LNCAP (cell line): ENCODE measurements at regions not wholly inside any gene's neighbourhood (a gene's known extent, or its start where the extent isn't known, plus 50 kb on each side); places are given as distances from the start of the nearest gene placed in this dataset.

Source experiments
- TF ChIP-seq, protein P1 (sequence below): fragments of 450-650 bp; IDR thresholded peaks from 2 replicates; pipeline ENCODE4 v1.5.1; 2017; ENCODE audit warnings: mild to moderate bottlenecking

DNA sequence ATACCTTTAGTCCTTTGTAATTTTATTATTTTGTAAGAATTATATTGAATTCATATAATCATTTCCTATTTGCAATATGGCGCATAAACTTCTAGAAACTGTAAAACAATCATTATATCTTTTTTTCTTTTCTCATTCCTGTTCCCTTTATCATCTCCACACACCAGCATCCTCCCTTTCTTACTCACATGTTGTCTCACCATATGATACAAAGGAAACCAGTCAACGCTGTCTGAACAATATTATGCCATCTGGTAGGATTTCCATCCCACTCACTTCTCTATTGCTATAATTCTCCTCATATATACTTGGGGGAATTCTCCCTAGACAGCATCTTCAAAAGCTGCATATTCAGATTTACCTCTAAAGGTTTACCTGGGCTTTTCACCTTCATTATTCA, 389.8 kb downstream of the NDFIP2 start:
- TF ChIP-seq, protein P1, sequence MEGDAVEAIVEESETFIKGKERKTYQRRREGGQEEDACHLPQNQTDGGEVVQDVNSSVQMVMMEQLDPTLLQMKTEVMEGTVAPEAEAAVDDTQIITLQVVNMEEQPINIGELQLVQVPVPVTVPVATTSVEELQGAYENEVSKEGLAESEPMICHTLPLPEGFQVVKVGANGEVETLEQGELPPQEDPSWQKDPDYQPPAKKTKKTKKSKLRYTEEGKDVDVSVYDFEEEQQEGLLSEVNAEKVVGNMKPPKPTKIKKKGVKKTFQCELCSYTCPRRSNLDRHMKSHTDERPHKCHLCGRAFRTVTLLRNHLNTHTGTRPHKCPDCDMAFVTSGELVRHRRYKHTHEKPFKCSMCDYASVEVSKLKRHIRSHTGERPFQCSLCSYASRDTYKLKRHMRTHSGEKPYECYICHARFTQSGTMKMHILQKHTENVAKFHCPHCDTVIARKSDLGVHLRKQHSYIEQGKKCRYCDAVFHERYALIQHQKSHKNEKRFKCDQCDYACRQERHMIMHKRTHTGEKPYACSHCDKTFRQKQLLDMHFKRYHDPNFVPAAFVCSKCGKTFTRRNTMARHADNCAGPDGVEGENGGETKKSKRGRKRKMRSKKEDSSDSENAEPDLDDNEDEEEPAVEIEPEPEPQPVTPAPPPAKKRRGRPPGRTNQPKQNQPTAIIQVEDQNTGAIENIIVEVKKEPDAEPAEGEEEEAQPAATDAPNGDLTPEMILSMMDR = no peak

DNA sequence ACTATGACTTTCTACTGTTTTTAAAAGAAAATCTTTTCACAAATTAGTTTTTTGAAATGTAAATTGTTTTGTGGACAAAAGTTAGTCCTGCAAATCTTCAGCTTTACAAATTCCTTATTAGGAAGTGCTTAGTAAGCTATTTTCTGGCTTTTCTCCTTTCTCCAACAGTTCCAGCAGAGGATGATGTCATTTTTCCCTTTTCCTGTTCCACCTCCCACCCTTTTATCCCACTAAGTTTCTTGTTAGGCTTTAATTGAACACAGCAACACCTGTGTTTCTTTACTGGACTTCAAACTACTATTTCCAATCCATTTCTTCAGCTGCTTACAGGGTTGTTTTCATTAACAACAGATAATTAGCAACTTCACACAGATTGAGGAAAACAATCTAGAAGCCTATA, 389.2 kb downstream of the NDFIP2 start:
- TF ChIP-seq, protein P1 = no peak

DNA sequence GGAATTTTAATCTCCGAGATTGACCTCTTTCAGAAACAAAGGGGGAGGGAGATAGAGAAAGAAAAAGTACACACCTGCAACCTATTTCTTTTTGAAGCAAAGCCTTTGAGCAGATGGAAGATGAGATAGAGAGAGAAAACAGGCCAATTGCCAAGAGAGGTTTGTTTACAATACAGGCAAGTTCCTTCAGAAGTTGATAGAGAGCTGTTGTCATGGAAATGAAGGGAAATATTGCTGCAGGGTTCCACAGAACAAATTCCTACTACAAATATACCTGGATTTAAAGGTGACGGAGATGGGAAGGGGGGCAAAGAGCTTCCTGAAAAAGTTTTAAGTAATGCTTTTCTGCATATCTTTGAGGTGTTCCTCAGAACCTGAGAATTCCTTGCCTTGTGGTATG, 388.4 kb downstream of the NDFIP2 start:
- TF ChIP-seq, protein P1 = no peak

DNA sequence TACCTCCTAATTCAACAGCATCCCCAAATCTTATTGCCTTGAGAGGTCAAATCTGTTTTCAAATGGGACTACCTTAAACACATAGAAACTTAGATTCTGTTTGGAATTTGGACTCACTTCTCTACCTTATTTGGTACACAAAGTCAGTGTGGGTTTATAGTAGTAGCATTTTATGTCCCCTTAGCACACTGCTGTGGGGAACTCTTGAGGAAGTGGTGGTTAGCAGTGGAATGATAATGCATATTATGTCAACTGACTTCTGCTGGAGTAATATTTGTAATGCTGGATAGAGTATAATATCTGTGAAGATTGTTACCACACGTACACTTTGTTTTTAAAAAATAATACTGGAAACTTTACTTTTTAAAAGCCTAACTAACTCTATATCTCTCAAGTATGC, 386.3 kb downstream of the NDFIP2 start:
- TF ChIP-seq, protein P1 = no peak

DNA sequence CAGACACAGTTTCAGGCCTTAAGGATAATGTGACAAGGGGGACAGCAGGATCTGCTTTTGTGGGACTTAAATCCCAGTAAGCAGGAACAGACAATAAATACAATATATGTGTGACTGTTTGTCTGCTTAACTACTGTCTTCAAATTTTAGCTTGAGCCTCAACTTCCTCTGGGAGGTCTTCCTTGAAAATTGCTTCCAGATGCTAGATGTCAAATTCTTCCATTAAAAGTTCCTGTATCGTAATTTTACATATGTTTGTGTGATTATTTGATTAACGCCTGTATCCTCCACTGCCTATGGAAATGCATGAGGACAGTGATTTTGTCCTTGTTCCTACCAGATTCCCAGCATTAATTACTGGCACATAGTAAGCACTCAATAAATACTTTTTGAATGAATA, 385.5 kb downstream of the NDFIP2 start:
- TF ChIP-seq, protein P1 = no peak

DNA sequence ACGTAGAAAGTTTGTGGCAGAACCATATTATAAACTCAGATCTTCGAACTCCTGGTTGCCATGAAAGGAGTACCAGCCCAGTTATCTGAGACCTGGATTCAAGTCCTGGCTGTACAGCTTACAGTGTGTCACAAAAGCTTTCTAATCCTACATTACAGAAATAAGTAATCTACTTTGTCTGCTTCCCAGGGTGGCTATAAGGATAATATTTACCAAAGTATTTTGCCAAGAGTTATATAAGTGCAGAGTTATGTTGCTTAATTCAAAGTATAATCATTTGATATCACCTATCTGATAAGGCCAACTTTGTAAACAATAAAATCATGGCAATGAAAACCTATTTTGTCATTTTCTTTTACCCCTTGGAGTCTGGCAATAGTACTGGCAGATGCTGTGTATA, 381.6 kb downstream of the NDFIP2 start:
- TF ChIP-seq, protein P1 = no peak

DNA sequence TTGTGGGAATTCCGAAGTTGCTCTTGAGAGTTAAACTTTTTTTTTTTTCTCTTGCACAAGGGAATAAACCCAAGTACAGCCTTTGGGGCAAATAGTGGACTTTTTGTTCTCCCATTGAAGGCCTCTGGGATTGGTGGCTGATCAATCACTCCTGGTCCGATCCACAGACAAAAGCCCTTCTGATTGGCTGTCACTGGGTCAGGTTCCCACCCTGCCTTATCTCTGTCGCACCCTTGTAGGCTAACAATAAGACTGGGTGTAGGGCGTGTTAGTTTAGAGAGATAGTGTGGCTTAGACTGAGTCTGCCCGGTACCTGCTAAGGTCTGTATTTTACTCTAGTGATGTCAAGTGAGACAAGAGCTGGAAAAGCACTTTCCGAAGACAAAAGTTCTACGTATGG, 380.8 kb downstream of the NDFIP2 start:
- TF ChIP-seq, protein P1 = no peak

DNA sequence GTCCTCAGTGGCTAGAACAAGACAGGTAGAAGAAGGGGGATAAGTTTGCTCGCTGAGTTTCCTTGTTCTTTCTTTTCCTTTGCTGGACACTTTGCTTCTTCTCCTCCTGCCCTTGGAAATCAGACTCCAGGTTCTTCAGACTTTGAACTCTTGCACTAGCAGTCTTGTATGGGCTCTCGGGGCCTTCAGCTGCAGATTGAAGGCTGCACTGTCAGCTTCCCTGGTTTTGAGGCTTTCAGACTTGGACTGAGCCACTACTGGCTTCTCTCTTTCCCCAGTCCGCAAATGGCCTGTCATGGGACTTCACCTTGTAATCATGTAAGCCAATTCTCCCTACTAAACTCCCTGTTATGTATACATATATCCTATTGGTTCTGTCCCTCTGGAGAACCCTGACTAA, 379.8 kb downstream of the NDFIP2 start:
- TF ChIP-seq, protein P1 = no peak
